Tibial nerve (tissue), 4 donors: ENCODE measurements at regions not wholly inside any gene's neighbourhood (a gene's known extent, or its start where the extent isn't known, plus 50 kb on each side); places are given as distances from the start of the nearest gene placed in this dataset.

Experiments
- DNase-seq, 2 donors: peaks; one replicate each; pipeline ENCODE4 v3.0.0-alpha.2; 2019; ENCODE audit warnings: low spot score in 2 of 2
- H3K27ac ChIP-seq, 4 donors: fragments of 200-600 bp; sonication (generic) in 3 of 4; one replicate each; pipeline ENCODE4 v1.5.1; 2017 to 2019; ENCODE audit warnings: mild to moderate bottlenecking in 1 of 4
- H3K27me3 ChIP-seq, 2 donors: fragments of 200-600 bp; sonication (generic) in 1 of 2; one replicate each; pipeline versions ENCODE4 v1.5.1 to v1.6.0; 2017 to 2019
- H3K36me3 ChIP-seq, 3 donors: fragments of 200-600 bp; sonication (generic); one replicate each; pipeline ENCODE4 v1.5.1; 2018 to 2019
- H3K4me1 ChIP-seq, 4 donors: fragments of 200-600 bp; sonication (generic) in 3 of 4; one replicate each; pipeline ENCODE4 v1.5.1; 2017 to 2019
- H3K4me3 ChIP-seq, 4 donors: fragments of 200-600 bp; sonication (generic) in 3 of 4; one replicate each; pipeline ENCODE4 v1.5.1; 2017 to 2019; ENCODE audit warnings: mild to moderate bottlenecking in 1 of 4, moderate library complexity in 1 of 4
- H3K9me3 ChIP-seq, 4 donors: fragments of 200-600 bp; sonication (generic) in 3 of 4; one replicate each; pipeline ENCODE4 v1.5.1; 2017 to 2019
- CTCF ChIP-seq, 5 experiments: fragments of 200-600 bp in 3 of 5; fragments of 450-650 bp in 2 of 5; sonication (generic) in 3 of 5; IDR thresholded peaks; one replicate each; pipeline ENCODE4 v1.5.1; 2016 to 2019; ENCODE audit warnings: antibody characterized with exemption in 5 of 5, mild to moderate bottlenecking in 3 of 5, moderate library complexity in 2 of 5
- EP300 ChIP-seq, 2 donors: sonication (generic); formaldehyde crosslinking; IDR thresholded peaks; one replicate each; pipeline ENCODE4 v1.6.1; 2017; ENCODE audit warnings: antibody characterized with exemption in 2 of 2, mild to moderate bottlenecking in 1 of 2
- POLR2A ChIP-seq, 2 donors: fragments of 450-650 bp; IDR thresholded peaks; one replicate each; pipeline ENCODE4 v1.6.1; 2017; ENCODE audit warnings: antibody characterized with exemption in 2 of 2, mild to moderate bottlenecking in 2 of 2, moderate library complexity in 2 of 2
- WGBS, 2 donors: methylation state at CpG; one replicate each; pipeline ENCODE4 v1.1.5; 2018; 5-methylcytosine and 5-hydroxymethylcytosine counted together

- 50 to 62% methylated on average over 3 of the region's 3 CpGs for WGBS, 2 donors
- Histone ChIP-seq H3K27ac (no peak overlapping the region), H3K36me3 (no peaks in the 10 kb centered on the region)
These were observed 308.2 kb upstream of the NR5A2 start for GRCh38 chr1:199719156-199719842.

GRCh38 chr1:199720496-199720895, 307.0 kb upstream of the NR5A2 start:
- 18 to 27% methylated on average over 2 of the region's 2 CpGs for WGBS, 2 donors
- Histone ChIP-seq H3K4me3 (no peak overlapping the region), H3K36me3 (no peaks in the 10 kb centered on the region), H3K4me1 (no peaks in the 10 kb centered on the region), H3K27me3 (no peaks in the 10 kb centered on the region), H3K9me3 (no peaks in the 10 kb centered on the region), H3K27ac (no peak overlapping the region)
- TF ChIP-seq CTCF (IDR thresholded peaks at IDR 0.05) (no peak), EP300 (IDR thresholded peaks at IDR 0.05) (no peak), POLR2A (IDR thresholded peaks at IDR 0.05) (no peak)
- no peak for DNase-seq

More at GRCh38 chr1:199719156-199719842, 308.2 kb upstream of the NR5A2 start:
- Histone ChIP-seq H3K4me1 (no peaks in the 10 kb centered on the region), H3K9me3 (no peaks in the 10 kb centered on the region), H3K4me3 (no peak overlapping the region), H3K27me3 (no peaks in the 10 kb centered on the region)
- no peak for DNase-seq
- TF ChIP-seq EP300 (IDR thresholded peaks at IDR 0.05) (no peak), POLR2A (IDR thresholded peaks at IDR 0.05) (no peak)

- no peaks in the 10 kb centered on the region for H3K9me3 ChIP-seq
- no peaks in the 10 kb centered on the region for H3K27me3 ChIP-seq
- no peak for DNase-seq
- H3K4me3 ChIP-seq: no peak overlapping the region
- H3K36me3 ChIP-seq: no peaks in the 10 kb centered on the region
- H3K27ac ChIP-seq: no peak overlapping the region
- no peak for TF ChIP-seq EP300 (IDR thresholded peaks at IDR 0.05)
- TF ChIP-seq POLR2A (IDR thresholded peaks at IDR 0.05): no peak
- no peak for TF ChIP-seq CTCF (IDR thresholded peaks at IDR 0.05)
- WGBS, 2 donors: 35 to 40% methylated on average over 1 of the region's 1 CpG
- H3K4me1 ChIP-seq: no peaks in the 10 kb centered on the region
These were observed 306.5 kb upstream of the NR5A2 start for GRCh38 chr1:199721001-199721400.

GRCh38 chr1:199723250-199723956, 304.1 kb upstream of the NR5A2 start:
- Histone ChIP-seq H3K27ac (no peak overlapping the region), H3K4me1 (no peaks in the 10 kb centered on the region), H3K4me3 (no peak overlapping the region), H3K36me3 (no peaks in the 10 kb centered on the region), H3K9me3 (no peaks in the 10 kb centered on the region), H3K27me3 (no peaks in the 10 kb centered on the region)
- no peak for DNase-seq
- 37 to 44% methylated on average over 4 of the region's 4 CpGs for WGBS, 2 donors
- TF ChIP-seq EP300 (IDR thresholded peaks at IDR 0.05): no peak

GRCh38 chr1:199724049-199724448, 303.5 kb upstream of the NR5A2 start:
- Histone ChIP-seq H3K27ac (no peak overlapping the region), H3K36me3 (no peaks in the 10 kb centered on the region), H3K27me3 (no peaks in the 10 kb centered on the region), H3K4me1 (no peaks in the 10 kb centered on the region), H3K4me3 (no peak overlapping the region), H3K9me3 (no peaks in the 10 kb centered on the region)
- 76 to 82% methylated on average over 1 of the region's 1 CpG for WGBS, 2 donors
- TF ChIP-seq POLR2A (IDR thresholded peaks at IDR 0.05) (no peak), EP300 (IDR thresholded peaks at IDR 0.05) (no peak), CTCF (IDR thresholded peaks at IDR 0.05) (no peak)
- no peak for DNase-seq

DNA sequence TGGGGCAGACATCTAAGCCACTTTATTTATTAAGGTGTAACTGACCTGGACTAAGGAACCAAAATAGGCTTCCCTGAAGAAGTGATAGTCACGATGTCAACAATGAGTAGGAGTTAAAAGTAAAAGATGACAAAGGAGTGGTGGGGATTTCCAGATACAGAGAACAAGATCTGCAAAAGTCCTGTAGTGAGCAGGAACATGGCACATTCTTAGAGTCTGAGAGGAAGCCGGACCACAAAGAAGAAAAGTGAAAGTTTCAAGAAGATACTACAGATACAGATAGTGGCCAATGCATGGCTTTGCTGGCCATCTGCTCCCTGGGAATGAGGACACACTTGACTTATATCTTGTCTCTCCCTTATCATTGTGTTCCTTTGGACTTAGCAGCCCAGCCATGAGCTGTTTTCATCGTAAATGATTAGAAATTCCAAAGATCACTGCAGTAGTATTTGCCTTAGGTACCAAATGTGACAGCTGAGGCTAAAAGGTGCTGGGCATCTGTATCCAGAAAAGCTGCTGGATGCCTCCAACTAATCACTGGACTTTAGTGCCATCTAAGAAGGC, 302.4 kb upstream of the NR5A2 start:
- WGBS, 2 donors: 85 to 89% methylated on average over 3 of the region's 3 CpGs
- H3K4me3 ChIP-seq: no peak overlapping the region
- H3K4me1 ChIP-seq: no peaks in the 10 kb centered on the region
- no peak overlapping the region for H3K27ac ChIP-seq
- TF ChIP-seq CTCF (IDR thresholded peaks at IDR 0.05) (no peak), EP300 (IDR thresholded peaks at IDR 0.05) (no peak), POLR2A (IDR thresholded peaks at IDR 0.05) (no peak)
- H3K9me3 ChIP-seq: no peaks in the 10 kb centered on the region
- H3K36me3 ChIP-seq: no peaks in the 10 kb centered on the region
- DNase-seq: no peak
- H3K27me3 ChIP-seq: no peaks in the 10 kb centered on the region
